Sigmoid colon (tissue), 4 donors: ENCODE measurements at regions not wholly inside any gene's neighbourhood (a gene's known extent, or its start where the extent isn't known, plus 50 kb on each side); places are given as distances from the start of the nearest gene placed in this dataset.

Experiments used
- EP300 ChIP-seq, 4 donors: sonication (generic); formaldehyde crosslinking; IDR thresholded peaks; one replicate each; pipeline ENCODE4 v1.6.1; 2017; ENCODE audit warnings: antibody characterized with exemption in 4 of 4
- POLR2A ChIP-seq, 2 donors: fragments of 450-650 bp; IDR thresholded peaks; one replicate each; pipeline ENCODE4 v1.6.1; 2016; ENCODE audit warnings: antibody characterized with exemption in 2 of 2, mild to moderate bottlenecking in 2 of 2, moderate library complexity in 2 of 2
- POLR2AphosphoS5 ChIP-seq, 4 donors: sonication (generic); formaldehyde crosslinking; IDR thresholded peaks; one replicate each; pipeline ENCODE4 v1.6.1; 2017; ENCODE audit warnings: antibody characterized with exemption in 4 of 4
- TF ChIP-seq, protein P1 (sequence below), 4 experiments: fragments of 450-650 bp in 3 of 4; fragments of 200-600 bp in 1 of 4; IDR thresholded peaks; one replicate each; pipeline ENCODE4 v1.5.1; 2016 to 2019; ENCODE audit warnings: antibody characterized with exemption in 4 of 4, mild to moderate bottlenecking in 3 of 4, moderate library complexity in 2 of 4

DNA sequence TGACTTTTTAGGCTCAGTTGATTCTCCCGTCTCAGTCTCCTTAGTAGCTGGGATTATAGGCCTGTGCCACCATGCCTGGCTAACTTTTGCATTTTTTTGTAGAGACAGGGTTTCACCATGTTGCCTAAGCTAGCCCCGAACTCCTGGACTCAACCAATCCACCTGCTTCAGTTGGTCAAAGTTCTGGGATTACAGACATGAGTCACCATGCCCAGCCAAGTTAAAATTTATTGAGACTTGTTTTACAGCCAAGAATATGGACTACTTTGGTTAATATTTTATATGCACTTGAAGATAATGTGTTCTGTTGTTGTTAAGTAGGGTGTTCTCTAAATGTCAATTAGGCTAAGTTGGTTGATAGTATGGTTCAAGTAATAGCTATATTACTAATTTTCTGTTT is 58.7 kb downstream of the CYTL1 start:
- TF ChIP-seq POLR2A (IDR thresholded peaks at IDR 0.05) = no peak
- TF ChIP-seq, protein P1, sequence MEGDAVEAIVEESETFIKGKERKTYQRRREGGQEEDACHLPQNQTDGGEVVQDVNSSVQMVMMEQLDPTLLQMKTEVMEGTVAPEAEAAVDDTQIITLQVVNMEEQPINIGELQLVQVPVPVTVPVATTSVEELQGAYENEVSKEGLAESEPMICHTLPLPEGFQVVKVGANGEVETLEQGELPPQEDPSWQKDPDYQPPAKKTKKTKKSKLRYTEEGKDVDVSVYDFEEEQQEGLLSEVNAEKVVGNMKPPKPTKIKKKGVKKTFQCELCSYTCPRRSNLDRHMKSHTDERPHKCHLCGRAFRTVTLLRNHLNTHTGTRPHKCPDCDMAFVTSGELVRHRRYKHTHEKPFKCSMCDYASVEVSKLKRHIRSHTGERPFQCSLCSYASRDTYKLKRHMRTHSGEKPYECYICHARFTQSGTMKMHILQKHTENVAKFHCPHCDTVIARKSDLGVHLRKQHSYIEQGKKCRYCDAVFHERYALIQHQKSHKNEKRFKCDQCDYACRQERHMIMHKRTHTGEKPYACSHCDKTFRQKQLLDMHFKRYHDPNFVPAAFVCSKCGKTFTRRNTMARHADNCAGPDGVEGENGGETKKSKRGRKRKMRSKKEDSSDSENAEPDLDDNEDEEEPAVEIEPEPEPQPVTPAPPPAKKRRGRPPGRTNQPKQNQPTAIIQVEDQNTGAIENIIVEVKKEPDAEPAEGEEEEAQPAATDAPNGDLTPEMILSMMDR (IDR thresholded peaks at IDR 0.05) = no peak
- no peak for TF ChIP-seq POLR2AphosphoS5 (IDR thresholded peaks at IDR 0.05)
- TF ChIP-seq EP300 (IDR thresholded peaks at IDR 0.05) = no peak
